ENCODE measurements at regions not wholly inside any gene's neighbourhood (a gene's known extent, or its start where the extent isn't known, plus 50 kb on each side); places are given as distances from the start of the nearest gene placed in this dataset.

DNA sequence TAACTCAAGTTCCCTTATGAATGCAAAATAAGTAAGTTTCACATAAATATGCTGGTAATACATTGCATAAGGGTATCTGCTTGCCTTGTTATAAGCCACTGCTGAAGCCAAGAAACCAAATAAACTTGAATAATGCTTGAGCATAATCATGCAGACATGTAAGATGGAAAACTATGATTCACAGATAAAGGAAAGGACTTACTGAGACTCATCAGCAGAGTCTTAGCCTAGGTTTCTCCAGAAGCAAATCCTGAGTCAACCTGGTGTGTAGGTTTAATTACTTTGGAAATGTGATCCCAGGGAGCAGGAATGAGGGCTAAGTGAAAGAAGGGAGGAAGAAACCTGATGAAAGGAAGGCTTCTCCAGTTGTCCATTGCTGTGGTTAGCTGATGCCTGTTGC is 107.7 kb upstream of the BTG1 start:
- TF ChIP-seq CTCF (IDR thresholded peaks at IDR 0.05) (no peak), POLR2A (IDR thresholded peaks at IDR 0.05) (no peak)
